Upper lobe of left lung (tissue), 4 donors: ENCODE measurements at regions not wholly inside any gene's neighbourhood (a gene's known extent, or its start where the extent isn't known, plus 50 kb on each side); places are given as distances from the start of the nearest gene placed in this dataset.

Experiments
- CTCF ChIP-seq, 6 experiments: fragments of 450-650 bp in 4 of 6; fragments of 200-600 bp in 2 of 6; sonication (generic) in 2 of 6; IDR thresholded peaks; one replicate each; pipeline ENCODE4 v1.5.1; 2016 to 2019; ENCODE audit warnings: antibody characterized with exemption in 6 of 6
- EP300 ChIP-seq, 4 donors: sonication (generic); formaldehyde crosslinking; IDR thresholded peaks; one replicate each; pipeline ENCODE4 v1.5.1; 2017; ENCODE audit warnings: antibody characterized with exemption in 4 of 4, control low read depth in 2 of 4
- POLR2A ChIP-seq, 4 donors: fragments of 450-650 bp; IDR thresholded peaks; one replicate each; pipeline ENCODE4 v1.5.1; 2016 to 2017; ENCODE audit warnings: antibody characterized with exemption in 4 of 4, mild to moderate bottlenecking in 2 of 4
- POLR2AphosphoS5 ChIP-seq, 2 donors: sonication (generic); formaldehyde crosslinking; IDR thresholded peaks; one replicate each; pipeline ENCODE4 v1.5.1; 2017; ENCODE audit warnings: antibody characterized with exemption in 2 of 2

GRCh38 chr17:51454456-51454978 is 194.2 kb downstream of the UTP18 start:
- no peak for TF ChIP-seq CTCF (IDR thresholded peaks at IDR 0.05)
- no peak for TF ChIP-seq POLR2A (IDR thresholded peaks at IDR 0.05)
- TF ChIP-seq EP300 (IDR thresholded peaks at IDR 0.05), result no peak
- no peak for TF ChIP-seq POLR2AphosphoS5 (IDR thresholded peaks at IDR 0.05)
